ENCODE measurements at regions not wholly inside any gene's neighbourhood (a gene's known extent, or its start where the extent isn't known, plus 50 kb on each side); places are given as distances from the start of the nearest gene placed in this dataset.

GRCh38 chr4:103268746-103269145 lies 70.6 kb upstream of the CENPE start:
- TF ChIP-seq, protein P1, sequence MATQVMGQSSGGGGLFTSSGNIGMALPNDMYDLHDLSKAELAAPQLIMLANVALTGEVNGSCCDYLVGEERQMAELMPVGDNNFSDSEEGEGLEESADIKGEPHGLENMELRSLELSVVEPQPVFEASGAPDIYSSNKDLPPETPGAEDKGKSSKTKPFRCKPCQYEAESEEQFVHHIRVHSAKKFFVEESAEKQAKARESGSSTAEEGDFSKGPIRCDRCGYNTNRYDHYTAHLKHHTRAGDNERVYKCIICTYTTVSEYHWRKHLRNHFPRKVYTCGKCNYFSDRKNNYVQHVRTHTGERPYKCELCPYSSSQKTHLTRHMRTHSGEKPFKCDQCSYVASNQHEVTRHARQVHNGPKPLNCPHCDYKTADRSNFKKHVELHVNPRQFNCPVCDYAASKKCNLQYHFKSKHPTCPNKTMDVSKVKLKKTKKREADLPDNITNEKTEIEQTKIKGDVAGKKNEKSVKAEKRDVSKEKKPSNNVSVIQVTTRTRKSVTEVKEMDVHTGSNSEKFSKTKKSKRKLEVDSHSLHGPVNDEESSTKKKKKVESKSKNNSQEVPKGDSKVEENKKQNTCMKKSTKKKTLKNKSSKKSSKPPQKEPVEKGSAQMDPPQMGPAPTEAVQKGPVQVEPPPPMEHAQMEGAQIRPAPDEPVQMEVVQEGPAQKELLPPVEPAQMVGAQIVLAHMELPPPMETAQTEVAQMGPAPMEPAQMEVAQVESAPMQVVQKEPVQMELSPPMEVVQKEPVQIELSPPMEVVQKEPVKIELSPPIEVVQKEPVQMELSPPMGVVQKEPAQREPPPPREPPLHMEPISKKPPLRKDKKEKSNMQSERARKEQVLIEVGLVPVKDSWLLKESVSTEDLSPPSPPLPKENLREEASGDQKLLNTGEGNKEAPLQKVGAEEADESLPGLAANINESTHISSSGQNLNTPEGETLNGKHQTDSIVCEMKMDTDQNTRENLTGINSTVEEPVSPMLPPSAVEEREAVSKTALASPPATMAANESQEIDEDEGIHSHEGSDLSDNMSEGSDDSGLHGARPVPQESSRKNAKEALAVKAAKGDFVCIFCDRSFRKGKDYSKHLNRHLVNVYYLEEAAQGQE (IDR thresholded peaks at IDR 0.05; ENCODE audit: low read depth), result no peak
- TF ChIP-seq FOXM1 (IDR thresholded peaks at IDR 0.05; ENCODE audit: borderline replicate concordance, low read depth) (no peak), RAD21 (IDR thresholded peaks at IDR 0.05; ENCODE audit: low read depth) (no peak), EP300 (IDR thresholded peaks at IDR 0.05; ENCODE audit: borderline replicate concordance) (no peak), CEBPB (IDR thresholded peaks at IDR 0.05) (no peak), NFIC (IDR thresholded peaks at IDR 0.05) (no peak), CREB1 (IDR thresholded peaks at IDR 0.05; ENCODE audit: low read depth) (no peak), TAF1 (IDR thresholded peaks at IDR 0.05; ENCODE audit: low read depth) (no peak), TEAD4 (IDR thresholded peaks at IDR 0.05) (no peak)
- TF ChIP-seq, protein P2, sequence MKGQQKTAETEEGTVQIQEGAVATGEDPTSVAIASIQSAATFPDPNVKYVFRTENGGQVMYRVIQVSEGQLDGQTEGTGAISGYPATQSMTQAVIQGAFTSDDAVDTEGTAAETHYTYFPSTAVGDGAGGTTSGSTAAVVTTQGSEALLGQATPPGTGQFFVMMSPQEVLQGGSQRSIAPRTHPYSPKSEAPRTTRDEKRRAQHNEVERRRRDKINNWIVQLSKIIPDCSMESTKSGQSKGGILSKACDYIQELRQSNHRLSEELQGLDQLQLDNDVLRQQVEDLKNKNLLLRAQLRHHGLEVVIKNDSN (IDR thresholded peaks at IDR 0.05), result no peak

GRCh38 chr4:103264905-103265304 lies 66.8 kb upstream of the CENPE start:
- TF ChIP-seq FOXM1 (IDR thresholded peaks at IDR 0.05; ENCODE audit: borderline replicate concordance, low read depth) (no peak), CREB1 (IDR thresholded peaks at IDR 0.05; ENCODE audit: low read depth) (no peak), TEAD4 (IDR thresholded peaks at IDR 0.05) (no peak), TCF12 (IDR thresholded peaks at IDR 0.05; ENCODE audit: low read depth) (no peak), MAX (IDR thresholded peaks at IDR 0.05) (no peak), TAF1 (IDR thresholded peaks at IDR 0.05; ENCODE audit: low read depth) (no peak), RAD21 (IDR thresholded peaks at IDR 0.05; ENCODE audit: low read depth) (no peak), EGR1 (IDR thresholded peaks at IDR 0.05) (no peak), CEBPB (IDR thresholded peaks at IDR 0.05) (no peak), YY1 (IDR thresholded peaks at IDR 0.05; ENCODE audit: low read depth) (no peak), NFIC (IDR thresholded peaks at IDR 0.05) (no peak), ZBTB7A (IDR thresholded peaks at IDR 0.05; ENCODE audit: low read depth) (no peak), EP300 (IDR thresholded peaks at IDR 0.05; ENCODE audit: borderline replicate concordance) (no peak)
- TF ChIP-seq, protein P2 (IDR thresholded peaks at IDR 0.05), result no peak
- TF ChIP-seq, protein P1 (IDR thresholded peaks at IDR 0.05; ENCODE audit: low read depth), result no peak

Data from Ishikawa (cell line).